ENCODE measurements at regions not wholly inside any gene's neighbourhood (a gene's known extent, or its start where the extent isn't known, plus 50 kb on each side); places are given as distances from the start of the nearest gene placed in this dataset.
A peak's percentile ranks its signal among the peaks of the same experiment; 100 is the strongest.

- H3K9me3 ChIP-seq (ENCODE audit: low read depth), result no peaks in the 10 kb centered on the region
- TF ChIP-seq EZH2phosphoT487 (IDR thresholded peaks at IDR 0.05; ENCODE audit: low read depth, severe bottlenecking, unreplicated experiment), result no peak
- no peak for TF ChIP-seq EZH2 (IDR thresholded peaks at IDR 0.05; ENCODE audit: borderline replicate concordance)
- TF ChIP-seq CTCF (IDR thresholded peaks at IDR 0.05; ENCODE audit: poor library complexity), result no peak
- H3K27ac ChIP-seq, result peak overlapping the region; percentile 61
- no peak overlapping the region for H3K4me3 ChIP-seq
- no peak for DNase-seq (ENCODE audit: low spot score)
- no peaks in the 10 kb centered on the region for H3K79me2 ChIP-seq
- H3K36me3 ChIP-seq (replicated peaks; ENCODE audit: insufficient read depth, low read depth), result no peaks in the 10 kb centered on the region
- no peak overlapping the region for H2AFZ ChIP-seq
- whole genome bisulfite sequencing (ENCODE audit: low lambda C conversion rate, missing lambda C conversion rate), result 86% methylated on average over 1 of the region's 1 CpG
- no peaks in the 10 kb centered on the region for H3K27me3 ChIP-seq
- H4K20me1 ChIP-seq (ENCODE audit: insufficient read depth, poor library complexity, severe bottlenecking), result no peaks in the 10 kb centered on the region
- no peaks in the 10 kb centered on the region for H3K9me2 ChIP-seq (replicated peaks; ENCODE audit: insufficient read depth)
- H3K4me2 ChIP-seq, result no peak overlapping the region
- peaks cover 6% of the 10 kb centered on the region for H3K4me1 ChIP-seq (ENCODE audit: insufficient read depth)
These were observed 596.6 kb upstream of the CDH5 start for GRCh38 chr16:65769776-65770438.

GRCh38 chr16:65769055-65769465 lies 597.4 kb upstream of the CDH5 start:
- no peak overlapping the region for H2AFZ ChIP-seq
- peak; percentile 45 for DNase-seq (ENCODE audit: low spot score)
- no peaks in the 10 kb centered on the region for H3K27me3 ChIP-seq
- H4K20me1 ChIP-seq (ENCODE audit: insufficient read depth, poor library complexity, severe bottlenecking), result no peaks in the 10 kb centered on the region
- no peaks in the 10 kb centered on the region for H3K79me2 ChIP-seq
- WGBS (ENCODE audit: low lambda C conversion rate, missing lambda C conversion rate), result 38% methylated on average over 1 of the region's 1 CpG
- H3K4me3 ChIP-seq, result no peak overlapping the region
- H3K4me1 ChIP-seq (ENCODE audit: insufficient read depth), result peaks cover 6% of the 10 kb centered on the region
- H3K36me3 ChIP-seq (replicated peaks; ENCODE audit: insufficient read depth, low read depth), result no peaks in the 10 kb centered on the region
- H3K9me2 ChIP-seq (replicated peaks; ENCODE audit: insufficient read depth), result no peaks in the 10 kb centered on the region
- H3K27ac ChIP-seq, result peak overlapping the region; percentile 70
- no peak overlapping the region for H3K4me2 ChIP-seq
- TF ChIP-seq EZH2phosphoT487 (IDR thresholded peaks at IDR 0.05; ENCODE audit: low read depth, severe bottlenecking, unreplicated experiment) (no peak), CTCF (IDR thresholded peaks at IDR 0.05; ENCODE audit: poor library complexity) (no peak), EZH2 (IDR thresholded peaks at IDR 0.05; ENCODE audit: borderline replicate concordance) (no peak)
- no peaks in the 10 kb centered on the region for H3K9me3 ChIP-seq (ENCODE audit: low read depth)

GRCh38 chr16:65767125-65767524 lies 599.4 kb upstream of the CDH5 start:
- no peaks in the 10 kb centered on the region for H3K9me3 ChIP-seq (ENCODE audit: low read depth)
- H3K4me1 ChIP-seq (ENCODE audit: insufficient read depth), result peaks cover 11% of the 10 kb centered on the region
- TF ChIP-seq CTCF (IDR thresholded peaks at IDR 0.05; ENCODE audit: poor library complexity), result no peak
- no peak for TF ChIP-seq EZH2phosphoT487 (IDR thresholded peaks at IDR 0.05; ENCODE audit: low read depth, severe bottlenecking, unreplicated experiment)
- no peak overlapping the region for H3K4me3 ChIP-seq
- no peaks in the 10 kb centered on the region for H3K9me2 ChIP-seq (replicated peaks; ENCODE audit: insufficient read depth)
- DNase-seq (ENCODE audit: low spot score), result no peak
- H3K79me2 ChIP-seq, result no peaks in the 10 kb centered on the region
- no peak overlapping the region for H2AFZ ChIP-seq
- H3K27ac ChIP-seq, result no peak overlapping the region
- H4K20me1 ChIP-seq (ENCODE audit: insufficient read depth, poor library complexity, severe bottlenecking), result no peaks in the 10 kb centered on the region
- whole genome bisulfite sequencing (ENCODE audit: low lambda C conversion rate, missing lambda C conversion rate), result 21% methylated on average over 4 of the region's 4 CpGs
- H3K36me3 ChIP-seq (replicated peaks; ENCODE audit: insufficient read depth, low read depth), result no peaks in the 10 kb centered on the region
- no peak overlapping the region for H3K4me2 ChIP-seq
- no peaks in the 10 kb centered on the region for H3K27me3 ChIP-seq
